ENCODE measurements at regions not wholly inside any gene's neighbourhood (a gene's known extent, or its start where the extent isn't known, plus 50 kb on each side); places are given as distances from the start of the nearest gene placed in this dataset.

DNA sequence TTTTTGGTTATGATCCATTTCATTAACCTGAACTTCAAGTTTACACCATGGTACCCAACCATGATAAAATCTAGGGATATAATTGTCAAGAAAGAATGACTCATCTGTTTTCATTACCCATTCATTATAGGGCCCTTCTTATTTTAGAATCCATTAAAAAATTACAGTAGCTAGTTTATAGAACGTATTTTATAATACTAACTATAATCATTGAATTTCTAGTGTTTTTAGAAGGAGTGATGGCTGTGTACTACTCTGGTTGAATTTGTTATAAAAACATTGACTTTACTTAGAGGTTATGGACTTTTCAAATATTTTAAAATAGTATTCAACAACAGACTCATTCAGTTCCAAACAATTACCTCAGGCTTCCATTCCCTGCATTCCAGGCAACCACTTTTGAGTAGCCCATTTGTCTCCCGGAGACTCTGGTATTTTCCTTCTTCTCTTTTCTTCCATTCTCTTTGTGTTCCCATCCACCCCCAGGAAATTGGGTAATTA, 71.9 kb upstream of the KLF12 start:
- no peak overlapping the region for H3K27ac ChIP-seq
- ChIA-PET CTCF (interaction anchor here (0.6 to 1.0 kb wide), 2 partner anchors 225 to 1014 kb away, joined by 3 to 4 read pairs; no protein-coding TSS in a partner anchor), POLR2A (ENCODE audit: low non-redundant PET) (no interaction called here)
- DNase-seq (ENCODE audit: low spot score): no peak
- TF ChIP-seq CTCF (conservative IDR thresholded peaks at IDR 0.05; ENCODE audit: low read depth): no peak

GRCh38 chr13:74205313-74205690, 71.1 kb upstream of the KLF12 start:
- TF ChIP-seq CTCF (conservative IDR thresholded peaks at IDR 0.05; ENCODE audit: low read depth): no peak
- H3K27ac ChIP-seq: no peak overlapping the region
- no peak for DNase-seq (ENCODE audit: low spot score)
- POLR2A ChIA-PET (ENCODE audit: low non-redundant PET): no interaction called here
- CTCF ChIA-PET: interaction anchor here (0.6 kb wide), 1 partner anchor 224 kb away, joined by 4 read pairs; no protein-coding TSS in a partner anchor

DNA sequence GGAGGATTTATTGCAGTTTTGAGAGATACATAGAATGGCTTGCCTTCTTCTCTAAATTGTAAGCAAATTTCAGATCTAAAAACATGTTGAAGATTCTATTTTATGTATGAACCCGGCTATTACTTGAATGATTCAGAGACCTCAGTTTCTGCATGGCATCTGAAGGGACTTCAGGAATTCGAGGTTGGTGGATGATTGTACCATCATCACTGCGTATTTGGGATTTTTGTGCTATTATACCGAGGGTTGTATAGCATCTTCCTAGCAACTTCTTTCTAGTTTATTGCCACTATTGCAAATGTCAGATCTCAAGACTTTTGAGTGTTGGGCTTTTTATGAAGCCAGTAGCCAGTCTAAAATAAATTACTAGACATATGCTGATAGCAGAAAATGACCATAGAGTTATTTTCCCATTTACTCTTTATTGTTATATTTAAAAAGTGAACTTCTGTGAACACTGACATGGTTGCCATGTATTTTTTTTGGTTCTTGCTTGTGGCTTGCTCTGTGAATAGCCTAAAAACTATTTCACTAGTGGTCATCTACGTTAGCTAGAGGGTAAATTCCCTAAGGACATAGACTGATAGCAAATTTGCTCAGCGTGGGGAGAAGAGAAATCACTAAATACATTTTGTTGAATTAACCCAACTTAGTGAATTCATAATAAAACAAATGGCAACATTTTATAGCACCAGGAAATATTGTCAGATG, 70.6 kb upstream of the KLF12 start:
- TF ChIP-seq CTCF (conservative IDR thresholded peaks at IDR 0.05; ENCODE audit: low read depth): no peak
- DNase-seq (ENCODE audit: low spot score): no peak
- CTCF ChIA-PET: no interaction called here
- POLR2A ChIA-PET (ENCODE audit: low non-redundant PET): no interaction called here
- no peak overlapping the region for H3K27ac ChIP-seq

DNA sequence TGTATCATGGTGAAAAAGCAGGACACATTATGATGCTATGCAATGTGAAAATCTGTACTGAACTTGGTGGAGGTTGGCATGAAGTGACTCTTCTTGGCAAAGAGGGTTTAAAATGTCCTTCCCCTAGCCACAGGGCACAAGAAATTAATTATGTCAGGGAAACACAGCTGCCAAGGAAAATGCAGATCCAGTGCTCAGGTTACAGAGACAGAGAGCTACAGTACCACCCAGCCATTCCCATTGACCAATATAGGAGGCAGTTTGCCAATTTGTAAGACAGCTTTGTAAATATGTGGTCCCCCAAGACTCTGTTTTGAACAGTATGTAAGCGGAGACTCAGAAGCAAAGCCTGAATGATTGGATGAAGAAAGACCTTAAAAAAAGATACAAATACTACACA, 69.4 kb upstream of the KLF12 start:
- CTCF ChIA-PET: no interaction called here
- POLR2A ChIA-PET (ENCODE audit: low non-redundant PET): no interaction called here
- no peak for TF ChIP-seq CTCF (conservative IDR thresholded peaks at IDR 0.05; ENCODE audit: low read depth)
- no peak overlapping the region for H3K27ac ChIP-seq
- no peak for DNase-seq (ENCODE audit: low spot score)

- H3K27ac ChIP-seq: no peak overlapping the region
- DNase-seq (ENCODE audit: low spot score): no peak
- TF ChIP-seq CTCF (conservative IDR thresholded peaks at IDR 0.05; ENCODE audit: low read depth): no peak
- ChIA-PET CTCF (no interaction called here), POLR2A (ENCODE audit: low non-redundant PET) (no interaction called here)
These were observed 68.1 kb upstream of the KLF12 start for GRCh38 chr13:74202129-74202813.

- DNase-seq (ENCODE audit: low spot score): no peak
- no peak overlapping the region for H3K27ac ChIP-seq
- CTCF ChIA-PET: no interaction called here
- no peak for TF ChIP-seq CTCF (conservative IDR thresholded peaks at IDR 0.05; ENCODE audit: low read depth)
- POLR2A ChIA-PET (ENCODE audit: low non-redundant PET): no interaction called here
These were observed 67.3 kb upstream of the KLF12 start for GRCh38 chr13:74201530-74201929.
